ENCODE measurements at regions not wholly inside any gene's neighbourhood (a gene's known extent, or its start where the extent isn't known, plus 50 kb on each side); places are given as distances from the start of the nearest gene placed in this dataset.

GRCh38 chr2:149892563-149892962 lies 305.0 kb upstream of the MMADHC start:
- Histone ChIP-seq H3K36me3 (replicated peaks; ENCODE audit: low read depth, low read length) (no peaks in the 10 kb centered on the region), H3K79me2 (ENCODE audit: low read length) (no peaks in the 10 kb centered on the region), H3K9me3 (ENCODE audit: insufficient read depth, low read length) (no peaks in the 10 kb centered on the region), H3K4me2 (ENCODE audit: low read length) (no peak overlapping the region), H3K27me3 (ENCODE audit: low read depth, low read length) (no peaks in the 10 kb centered on the region), H3K4me1 (ENCODE audit: low read length) (peaks cover 12% of the 10 kb centered on the region), H3K27ac (ENCODE audit: low read length) (no peak overlapping the region), H3K9ac (ENCODE audit: low read length) (no peak overlapping the region), H4K20me1 (ENCODE audit: insufficient read depth, low read length) (no peaks in the 10 kb centered on the region), H3K4me3 (ENCODE audit: low read length) (no peak overlapping the region), H2AFZ (ENCODE audit: low read depth, low read length) (no peak overlapping the region)
- TF ChIP-seq EZH2phosphoT487 (IDR thresholded peaks at IDR 0.05; ENCODE audit: low read depth) = no peak

- TF ChIP-seq EZH2phosphoT487 (IDR thresholded peaks at IDR 0.05; ENCODE audit: low read depth) = no peak
- TF ChIP-seq CTCF (IDR thresholded peaks at IDR 0.05; ENCODE audit: low read depth, low read length) = no peak
- Histone ChIP-seq H3K79me2 (ENCODE audit: low read length) (no peaks in the 10 kb centered on the region), H3K4me1 (ENCODE audit: low read length) (no peaks in the 10 kb centered on the region), H3K36me3 (replicated peaks; ENCODE audit: low read depth, low read length) (no peaks in the 10 kb centered on the region), H3K27me3 (ENCODE audit: low read depth, low read length) (no peaks in the 10 kb centered on the region), H3K27ac (ENCODE audit: low read length) (no peak overlapping the region), H3K4me2 (ENCODE audit: low read length) (no peak overlapping the region), H4K20me1 (ENCODE audit: insufficient read depth, low read length) (no peaks in the 10 kb centered on the region), H3K9ac (ENCODE audit: low read length) (no peak overlapping the region), H2AFZ (ENCODE audit: low read depth, low read length) (no peak overlapping the region), H3K4me3 (ENCODE audit: low read length) (no peak overlapping the region), H3K9me3 (ENCODE audit: insufficient read depth, low read length) (no peaks in the 10 kb centered on the region)
Measured at GRCh38 chr2:149885946-149886345, 298.4 kb upstream of the MMADHC start.

GRCh38 chr2:149885468-149885867 lies 297.9 kb upstream of the MMADHC start:
- Histone ChIP-seq H3K79me2 (ENCODE audit: low read length) (no peaks in the 10 kb centered on the region), H3K4me1 (ENCODE audit: low read length) (no peaks in the 10 kb centered on the region), H3K9ac (ENCODE audit: low read length) (no peak overlapping the region), H3K36me3 (replicated peaks; ENCODE audit: low read depth, low read length) (no peaks in the 10 kb centered on the region), H3K27ac (ENCODE audit: low read length) (no peak overlapping the region), H3K4me3 (ENCODE audit: low read length) (no peak overlapping the region), H4K20me1 (ENCODE audit: insufficient read depth, low read length) (no peaks in the 10 kb centered on the region), H2AFZ (ENCODE audit: low read depth, low read length) (no peak overlapping the region), H3K4me2 (ENCODE audit: low read length) (no peak overlapping the region), H3K9me3 (ENCODE audit: insufficient read depth, low read length) (no peaks in the 10 kb centered on the region), H3K27me3 (ENCODE audit: low read depth, low read length) (no peaks in the 10 kb centered on the region)
- TF ChIP-seq EZH2phosphoT487 (IDR thresholded peaks at IDR 0.05; ENCODE audit: low read depth) (no peak), CTCF (IDR thresholded peaks at IDR 0.05; ENCODE audit: low read depth, low read length) (no peak)

GRCh38 chr2:149884871-149885270 lies 297.3 kb upstream of the MMADHC start:
- H2AFZ ChIP-seq (ENCODE audit: low read depth, low read length) = no peak overlapping the region
- H4K20me1 ChIP-seq (ENCODE audit: insufficient read depth, low read length) = no peaks in the 10 kb centered on the region
- H3K4me1 ChIP-seq (ENCODE audit: low read length) = no peaks in the 10 kb centered on the region
- no peaks in the 10 kb centered on the region for H3K36me3 ChIP-seq (replicated peaks; ENCODE audit: low read depth, low read length)
- no peak overlapping the region for H3K27ac ChIP-seq (ENCODE audit: low read length)
- H3K9me3 ChIP-seq (ENCODE audit: insufficient read depth, low read length) = no peaks in the 10 kb centered on the region
- H3K4me2 ChIP-seq (ENCODE audit: low read length) = no peak overlapping the region
- H3K27me3 ChIP-seq (ENCODE audit: low read depth, low read length) = no peaks in the 10 kb centered on the region
- TF ChIP-seq EZH2phosphoT487 (IDR thresholded peaks at IDR 0.05; ENCODE audit: low read depth) (no peak), CTCF (IDR thresholded peaks at IDR 0.05; ENCODE audit: low read depth, low read length) (no peak)
- no peak overlapping the region for H3K4me3 ChIP-seq (ENCODE audit: low read length)
- no peaks in the 10 kb centered on the region for H3K79me2 ChIP-seq (ENCODE audit: low read length)
- no peak overlapping the region for H3K9ac ChIP-seq (ENCODE audit: low read length)

GRCh38 chr2:149877913-149878312 lies 290.3 kb upstream of the MMADHC start:
- TF ChIP-seq EZH2phosphoT487 (IDR thresholded peaks at IDR 0.05; ENCODE audit: low read depth) (no peak), CTCF (IDR thresholded peaks at IDR 0.05; ENCODE audit: low read depth, low read length) (no peak)
- Histone ChIP-seq H3K9ac (ENCODE audit: low read length) (no peak overlapping the region), H2AFZ (ENCODE audit: low read depth, low read length) (no peak overlapping the region)

More at GRCh38 chr2:149877913-149878312, 290.3 kb upstream of the MMADHC start:
- Histone ChIP-seq H3K4me3 (ENCODE audit: low read length) (no peak overlapping the region), H3K4me2 (ENCODE audit: low read length) (no peak overlapping the region), H3K9me3 (ENCODE audit: insufficient read depth, low read length) (no peaks in the 10 kb centered on the region), H3K27me3 (ENCODE audit: low read depth, low read length) (no peaks in the 10 kb centered on the region), H3K27ac (ENCODE audit: low read length) (no peak overlapping the region), H3K79me2 (ENCODE audit: low read length) (no peaks in the 10 kb centered on the region), H3K4me1 (ENCODE audit: low read length) (no peaks in the 10 kb centered on the region), H4K20me1 (ENCODE audit: insufficient read depth, low read length) (no peaks in the 10 kb centered on the region), H3K36me3 (replicated peaks; ENCODE audit: low read depth, low read length) (no peaks in the 10 kb centered on the region)
